Small intestine (tissue), 7 donors: ENCODE measurements at regions not wholly inside any gene's neighbourhood (a gene's known extent, or its start where the extent isn't known, plus 50 kb on each side); places are given as distances from the start of the nearest gene placed in this dataset.

ENCODE experiments used
- DNase-seq, 2 donors: peaks; one replicate each; pipeline versions ENCODE4 v3.0.0 to v3.0.0-alpha.2; 2013
- FAIRE-seq: peaks from 2 replicates; lab custom pipeline; 2012; peaks lifted over from hg19 to GRCh38; lab: Jason Lieb, UNC
- H3K27ac ChIP-seq, 3 donors: one replicate each; pipeline ENCODE4 v1.5.1; 2013; ENCODE audit warnings: low read length in 2 of 3, mild to moderate bottlenecking in 2 of 3, control low read depth in 1 of 3, inconsistent platforms in 1 of 3, low read depth in 1 of 3, moderate library complexity in 1 of 3
- H3K27me3 ChIP-seq, 3 donors: one replicate each; pipeline ENCODE4 v1.6.1; 2013; ENCODE audit warnings: low read length in 3 of 3, inconsistent platforms in 1 of 3; ENCODE audit not compliant: control insufficient read depth in 3 of 3, insufficient read depth in 3 of 3
- H3K36me3 ChIP-seq, 3 donors: one replicate each; pipeline ENCODE4 v1.6.1; 2013; ENCODE audit warnings: low read length in 3 of 3, inconsistent platforms in 1 of 3, low read depth in 1 of 3, mild to moderate bottlenecking in 1 of 3, moderate library complexity in 1 of 3; ENCODE audit not compliant: control insufficient read depth in 3 of 3, insufficient read depth in 2 of 3
- H3K4me1 ChIP-seq, 3 donors: one replicate each; pipeline ENCODE4 v1.6.1; 2013; ENCODE audit warnings: low read length in 2 of 3, inconsistent platforms in 1 of 3, low read depth in 1 of 3, mild to moderate bottlenecking in 1 of 3, moderate library complexity in 1 of 3; ENCODE audit not compliant: control insufficient read depth in 3 of 3, insufficient read depth in 2 of 3
- H3K4me3 ChIP-seq, 3 donors: one replicate each; pipeline ENCODE4 v1.5.1; 2013; ENCODE audit warnings: low read length in 3 of 3, control low read depth in 1 of 3, inconsistent platforms in 1 of 3, low read depth in 1 of 3, mild to moderate bottlenecking in 1 of 3, moderate library complexity in 1 of 3
- H3K9me3 ChIP-seq, 2 donors: one replicate each; pipeline ENCODE4 v1.6.1; 2013; ENCODE audit warnings: low read depth in 1 of 2, low read length in 1 of 2; ENCODE audit not compliant: control insufficient read depth in 2 of 2, insufficient read depth in 1 of 2
- WGBS, 3 donors: extraction: QIAGEN DNeasy Blood & Tissue Kit; methylation state at CpG; one replicate each; pipeline ENCODE4 v1.1.7; 2013; 5-methylcytosine and 5-hydroxymethylcytosine counted together
- donor health status: healthy with polysubstance abuse.
- donor health status: control.
- donor health status: control.
- donor health status: Bipolar disorder and iron deficiency.
- donor health status: healthy.

DNA sequence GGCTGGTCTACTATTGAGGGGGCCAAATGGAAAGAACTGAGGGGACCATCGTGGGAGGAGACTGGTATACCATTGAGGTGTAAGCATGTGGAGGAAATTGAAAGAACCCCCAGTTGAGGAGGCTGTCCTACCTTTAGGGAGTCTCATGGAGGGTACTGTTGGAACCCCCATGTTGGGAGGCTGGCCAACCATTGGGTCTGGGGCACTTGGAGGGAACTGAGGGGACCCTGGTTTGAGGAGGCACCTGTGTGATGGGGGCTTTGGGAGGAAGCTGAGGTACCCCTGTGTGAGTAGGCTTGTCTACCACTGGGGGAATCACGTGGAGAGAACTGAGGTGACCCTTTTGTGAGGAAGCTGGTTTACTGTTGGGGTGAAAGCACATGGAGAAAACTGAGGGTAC lies 157.5 kb downstream of the FBLN2 start:
- H3K36me3 ChIP-seq = no peaks in the 10 kb centered on the region
- 65 to 73% (median 72%) methylated on average over 2 of the region's 2 CpGs for WGBS, 3 donors
- FAIRE-seq (no peak), DNase-seq (no peak)
- no peaks in the 10 kb centered on the region for H3K4me1 ChIP-seq
- no peak overlapping the region for H3K27ac ChIP-seq
- H3K4me3 ChIP-seq = no peak overlapping the region
- peaks cover 0 to 7% of the 10 kb centered on the region in 2 donors for H3K9me3 ChIP-seq
- H3K27me3 ChIP-seq = peaks cover 0 to 2% (median 0%) of the 10 kb centered on the region in 3 donors

DNA sequence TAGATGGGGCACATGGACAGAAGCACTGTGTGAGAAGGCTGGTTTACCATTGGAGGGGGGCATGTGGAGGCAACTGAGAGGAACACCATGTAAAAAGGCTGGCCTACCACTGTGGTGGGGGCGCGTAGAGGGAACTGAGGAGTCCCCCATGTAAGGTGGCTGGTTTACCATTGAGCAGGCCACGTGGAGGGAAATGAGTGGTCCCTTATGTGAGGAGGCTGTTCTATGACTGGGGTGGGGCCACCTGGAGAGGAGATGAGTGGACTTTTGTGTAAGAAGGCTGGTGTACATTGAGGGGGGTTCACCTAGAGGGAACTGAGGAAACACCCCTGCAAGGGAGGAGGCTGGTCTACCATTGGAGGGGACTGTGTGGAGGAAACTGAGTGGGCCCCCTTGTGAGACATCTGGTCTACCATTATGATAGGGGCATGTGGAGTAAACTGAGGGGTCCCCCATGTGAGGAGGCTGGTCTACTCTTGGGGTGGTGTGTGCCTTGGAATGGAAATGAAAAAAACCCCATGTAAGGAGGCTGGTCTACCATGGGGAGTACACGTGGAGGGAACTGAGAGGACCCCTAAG lies 156.9 kb downstream of the FBLN2 start:
- Histone ChIP-seq H3K9me3 (peaks cover 0 to 7% of the 10 kb centered on the region in 2 donors), H3K36me3 (no peaks in the 10 kb centered on the region), H3K4me3 (no peak overlapping the region), H3K27me3 (peaks cover 0 to 3% (median 0%) of the 10 kb centered on the region in 3 donors), H3K4me1 (no peaks in the 10 kb centered on the region), H3K27ac (no peak overlapping the region)
- 81 to 84% (median 83%) methylated on average over 4 of the region's 4 CpGs for WGBS, 3 donors
- FAIRE-seq (no peak), DNase-seq (no peak)

DNA sequence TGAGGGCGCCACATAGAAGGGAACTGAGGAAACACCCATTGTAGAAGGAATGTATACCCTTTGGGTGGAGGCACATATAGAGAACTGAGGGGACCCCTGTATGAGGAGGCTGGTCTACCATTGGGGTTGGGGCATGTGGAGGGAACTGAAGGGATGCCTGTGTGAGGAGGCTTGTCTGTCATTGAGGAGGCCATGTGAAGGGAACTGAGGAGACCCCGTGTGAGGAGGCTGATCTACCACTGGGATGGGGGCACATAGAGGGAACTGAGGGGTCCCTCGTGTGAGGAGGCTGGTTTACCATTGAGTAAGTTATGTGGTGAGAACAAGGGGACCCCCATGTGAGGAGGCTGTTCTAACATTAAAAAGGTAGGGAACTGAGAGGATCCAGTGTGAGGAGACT lies 156.1 kb downstream of the FBLN2 start:
- FAIRE-seq (no peak), DNase-seq (no peak)
- no peaks in the 10 kb centered on the region for H3K4me1 ChIP-seq
- H3K27me3 ChIP-seq = peaks cover 0 to 3% (median 0%) of the 10 kb centered on the region in 3 donors
- peaks cover 0 to 7% of the 10 kb centered on the region in 2 donors for H3K9me3 ChIP-seq
- no peak overlapping the region for H3K27ac ChIP-seq
- H3K36me3 ChIP-seq = no peaks in the 10 kb centered on the region
- H3K4me3 ChIP-seq = no peak overlapping the region
- 68 to 81% (median 74%) methylated on average over 3 of the region's 3 CpGs for WGBS, 3 donors

DNA sequence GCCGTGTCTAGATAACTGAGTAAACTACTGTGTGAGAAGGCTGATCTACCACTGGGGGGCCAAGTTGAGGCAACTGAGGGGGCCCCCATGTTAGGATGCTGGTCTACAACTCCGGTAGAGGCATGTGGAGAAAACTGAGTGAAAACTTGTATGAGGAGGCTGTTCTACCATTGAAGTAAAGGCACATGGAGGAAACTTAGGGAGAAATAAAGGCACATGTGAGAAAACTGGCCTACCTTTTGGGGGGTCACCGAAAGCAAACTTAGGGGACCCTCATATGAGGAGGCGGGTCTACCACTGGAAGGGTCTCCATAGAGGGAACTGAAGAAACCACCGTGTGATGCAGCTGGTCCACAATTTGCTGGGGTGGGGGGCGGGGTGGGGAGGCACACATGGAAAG lies 155.2 kb downstream of the FBLN2 start:
- Histone ChIP-seq H3K36me3 (no peaks in the 10 kb centered on the region), H3K9me3 (peaks cover 0 to 7% of the 10 kb centered on the region in 2 donors), H3K27me3 (peaks cover 0 to 3% (median 0%) of the 10 kb centered on the region in 3 donors), H3K4me1 (no peaks in the 10 kb centered on the region), H3K4me3 (no peak overlapping the region), H3K27ac (no peak overlapping the region)
- FAIRE-seq = no peak
- 89 to 93% (median 91%) methylated on average over 6 of the region's 6 CpGs for WGBS, 3 donors
- no peak for DNase-seq

DNA sequence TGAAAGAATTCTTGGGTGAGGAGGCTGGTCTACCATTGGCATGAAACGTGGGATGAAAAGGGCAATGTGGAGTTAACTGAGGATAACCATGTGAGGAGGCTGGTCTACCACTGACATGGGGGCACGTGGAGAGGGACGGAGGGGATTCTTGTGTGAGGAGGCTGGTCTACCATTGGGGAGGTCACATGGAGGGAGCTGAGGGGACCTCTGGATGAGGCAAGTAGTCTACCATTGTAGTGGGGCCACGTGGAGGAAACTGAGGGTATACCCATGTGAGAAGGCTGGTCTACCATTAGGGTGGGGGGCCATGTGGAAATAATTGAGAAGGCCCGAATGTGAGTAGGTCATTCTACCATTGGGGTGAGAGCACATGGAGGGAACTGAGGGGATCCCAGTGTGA lies 154.1 kb downstream of the FBLN2 start:
- FAIRE-seq (no peak), DNase-seq (no peak)
- 66 to 79% (median 66%) methylated on average over 5 of the region's 5 CpGs for WGBS, 3 donors
- Histone ChIP-seq H3K36me3 (no peaks in the 10 kb centered on the region), H3K4me3 (no peak overlapping the region), H3K4me1 (no peaks in the 10 kb centered on the region), H3K27ac (no peak overlapping the region), H3K27me3 (peaks cover 0 to 5% (median 2%) of the 10 kb centered on the region in 3 donors), H3K9me3 (peaks cover 0 to 7% of the 10 kb centered on the region in 2 donors)

DNA sequence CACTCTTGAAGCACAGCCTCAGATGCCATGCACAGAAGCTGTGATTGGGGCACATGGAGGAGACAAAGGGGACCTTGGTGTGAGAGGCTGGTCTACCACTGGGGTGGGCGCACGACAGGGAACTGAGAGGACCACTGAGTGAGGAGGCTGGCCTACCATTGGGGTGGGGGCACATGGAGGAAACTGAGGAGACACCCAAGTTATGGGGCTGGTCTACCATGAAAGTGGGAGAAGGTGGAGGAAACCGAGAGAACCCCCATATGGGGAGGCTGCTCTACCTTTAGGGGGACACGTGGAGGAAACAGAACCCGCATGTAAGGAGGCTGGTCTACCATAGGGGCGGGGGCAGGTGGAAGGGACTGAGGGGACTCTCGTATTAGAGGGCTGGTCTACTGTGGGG lies 153.4 kb downstream of the FBLN2 start:
- Histone ChIP-seq H3K9me3 (peaks cover 0 to 3% of the 10 kb centered on the region in 2 donors), H3K4me3 (no peak overlapping the region), H3K27me3 (peaks cover 0 to 5% (median 2%) of the 10 kb centered on the region in 3 donors), H3K4me1 (no peaks in the 10 kb centered on the region), H3K27ac (no peak overlapping the region), H3K36me3 (no peaks in the 10 kb centered on the region)
- WGBS, 3 donors = 79 to 85% (median 82%) methylated on average over 7 of the region's 7 CpGs
- no peak for FAIRE-seq
- no peak for DNase-seq

DNA sequence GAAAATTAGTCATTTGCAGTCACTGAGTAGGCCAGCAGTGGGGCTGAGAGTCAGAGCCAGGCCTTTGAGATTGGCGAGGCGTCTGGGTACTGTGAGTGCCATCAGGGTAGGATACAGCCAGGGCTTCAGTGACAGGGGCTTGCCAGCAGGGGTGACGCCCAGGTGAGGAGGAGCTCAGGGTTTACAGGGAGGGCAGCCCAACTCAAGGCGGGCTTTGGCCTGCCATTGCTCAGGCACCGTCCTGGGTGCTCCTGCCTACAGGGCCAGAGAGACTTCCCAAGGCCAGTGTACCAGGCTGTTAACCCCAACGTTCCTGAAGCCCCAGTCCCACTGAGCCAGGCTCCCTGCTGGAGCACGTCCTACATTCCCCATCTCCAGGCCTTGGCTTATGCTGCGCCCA lies 152.0 kb downstream of the FBLN2 start:
- H3K27ac ChIP-seq = no peak overlapping the region
- WGBS, 3 donors = 68 to 83% (median 74%) methylated on average over 8 of the region's 8 CpGs
- FAIRE-seq = no peak
- no peaks in the 10 kb centered on the region for H3K36me3 ChIP-seq
- no peaks in the 10 kb centered on the region for H3K4me1 ChIP-seq
- H3K27me3 ChIP-seq = peaks cover 0 to 5% (median 5%) of the 10 kb centered on the region in 3 donors
- no peaks in the 10 kb centered on the region for H3K9me3 ChIP-seq
- H3K4me3 ChIP-seq = no peak overlapping the region
- DNase-seq = no peak

DNA sequence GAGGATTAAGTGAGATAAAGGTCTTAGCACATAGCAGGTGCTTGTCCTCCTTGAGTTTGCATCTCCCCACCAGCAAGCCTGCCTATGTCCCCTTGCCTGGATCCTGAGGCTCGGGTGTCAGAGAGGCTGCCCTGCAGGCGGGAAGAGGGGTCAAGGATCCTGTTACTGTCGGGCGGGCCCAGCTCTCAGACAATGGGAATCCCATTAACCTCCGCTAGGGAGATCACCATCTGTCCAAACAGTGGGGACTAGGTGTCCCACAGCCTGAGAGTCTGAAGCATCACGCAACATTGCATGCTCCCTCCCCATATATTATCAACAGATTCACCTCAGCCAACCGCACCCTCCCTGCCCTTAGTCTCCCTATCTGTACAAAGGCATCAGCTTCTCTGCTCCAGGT lies 151.4 kb downstream of the FBLN2 start:
- no peaks in the 10 kb centered on the region for H3K36me3 ChIP-seq
- H3K9me3 ChIP-seq = no peaks in the 10 kb centered on the region
- no peak overlapping the region for H3K4me3 ChIP-seq
- H3K27ac ChIP-seq = no peak overlapping the region
- FAIRE-seq (no peak), DNase-seq (no peak)
- 39 to 58% (median 51%) methylated on average over 7 of the region's 7 CpGs for WGBS, 3 donors
- no peaks in the 10 kb centered on the region for H3K4me1 ChIP-seq
- H3K27me3 ChIP-seq = peaks cover 0 to 5% (median 5%) of the 10 kb centered on the region in 3 donors

DNA sequence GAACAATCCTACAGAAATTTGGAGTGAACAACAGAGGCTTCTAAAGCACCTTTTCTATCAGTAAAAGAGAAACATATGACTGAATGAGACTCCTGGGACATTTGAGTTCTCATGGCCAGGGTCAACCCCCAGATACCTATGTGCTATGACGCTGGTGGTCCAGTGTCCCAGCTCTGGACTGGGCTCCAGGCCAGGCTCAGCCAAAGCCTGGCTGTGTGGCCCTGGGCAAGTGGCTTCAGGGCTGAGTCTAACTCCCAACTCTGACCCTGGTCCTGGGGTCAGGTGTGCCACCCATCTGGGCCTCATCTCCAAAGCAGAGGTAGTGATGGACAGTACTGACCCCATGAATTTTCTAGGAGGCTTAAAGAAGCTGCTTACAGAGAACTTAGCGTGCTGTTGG lies 147.8 kb downstream of the FBLN2 start:
- Histone ChIP-seq H3K27me3 (peaks cover 0 to 5% (median 5%) of the 10 kb centered on the region in 3 donors), H3K9me3 (peaks cover 0 to 2% of the 10 kb centered on the region in 2 donors), H3K4me1 (no peaks in the 10 kb centered on the region), H3K27ac (no peak overlapping the region), H3K36me3 (no peaks in the 10 kb centered on the region), H3K4me3 (no peak overlapping the region)
- DNase-seq (no peak), FAIRE-seq (no peak)
- 76 to 83% (median 77%) methylated on average over 2 of the region's 2 CpGs for WGBS, 3 donors
